ENCODE measurements at regions not wholly inside any gene's neighbourhood (a gene's known extent, or its start where the extent isn't known, plus 50 kb on each side); places are given as distances from the start of the nearest gene placed in this dataset.

- H3K4me3 ChIP-seq: no peak overlapping the region
- Mint-ChIP-seq H3K27me3 (ENCODE audit: insufficient read depth, low read depth, poor library complexity) (peaks cover 5% of the 10 kb centered on the region), H3K4me1 (peaks cover 24% of the 10 kb centered on the region), H3K9me3 (peaks cover 27% of the 10 kb centered on the region), H3K27ac (no peak overlapping the region), H3K4me3 (no peak overlapping the region), H3K36me3 (ENCODE audit: low read depth) (peaks cover 31% of the 10 kb centered on the region)
- H3K79me2 ChIP-seq (replicated peaks; ENCODE audit: insufficient read depth): no peaks in the 10 kb centered on the region
- H4K20me1 ChIP-seq (replicated peaks; ENCODE audit: insufficient read depth): no peaks in the 10 kb centered on the region
- H3K9me2 ChIP-seq (ENCODE audit: insufficient read depth): no peaks in the 10 kb centered on the region
- no peak overlapping the region for H3K4me2 ChIP-seq
- H3F3A ChIP-seq (replicated peaks; ENCODE audit: low read depth): no peaks in the 10 kb centered on the region
- no peaks in the 10 kb centered on the region; the same call in 1 of the 2 replicates for H3K36me3 ChIP-seq (ENCODE audit: insufficient read depth)
- H3K4me1 ChIP-seq (ENCODE audit: insufficient read depth): peaks cover 9% of the 10 kb centered on the region; the same call in 1 of the 2 replicates
- no peak overlapping the region for H3K27ac ChIP-seq (ENCODE audit: low read depth)
- no peaks in the 10 kb centered on the region for H3K27me3 ChIP-seq (ENCODE audit: insufficient read depth)
- DNase-seq (ENCODE audit: low spot score) (no peak), ATAC-seq (no peak)
- TF ChIP-seq EZH2phosphoT487 (IDR thresholded peaks at IDR 0.05; ENCODE audit: unreplicated experiment): no peak
- TF ChIP-seq STAT1 (IDR thresholded peaks at IDR 0.05; ENCODE audit: unreplicated experiment): no peak
- TF ChIP-seq, protein P1, sequence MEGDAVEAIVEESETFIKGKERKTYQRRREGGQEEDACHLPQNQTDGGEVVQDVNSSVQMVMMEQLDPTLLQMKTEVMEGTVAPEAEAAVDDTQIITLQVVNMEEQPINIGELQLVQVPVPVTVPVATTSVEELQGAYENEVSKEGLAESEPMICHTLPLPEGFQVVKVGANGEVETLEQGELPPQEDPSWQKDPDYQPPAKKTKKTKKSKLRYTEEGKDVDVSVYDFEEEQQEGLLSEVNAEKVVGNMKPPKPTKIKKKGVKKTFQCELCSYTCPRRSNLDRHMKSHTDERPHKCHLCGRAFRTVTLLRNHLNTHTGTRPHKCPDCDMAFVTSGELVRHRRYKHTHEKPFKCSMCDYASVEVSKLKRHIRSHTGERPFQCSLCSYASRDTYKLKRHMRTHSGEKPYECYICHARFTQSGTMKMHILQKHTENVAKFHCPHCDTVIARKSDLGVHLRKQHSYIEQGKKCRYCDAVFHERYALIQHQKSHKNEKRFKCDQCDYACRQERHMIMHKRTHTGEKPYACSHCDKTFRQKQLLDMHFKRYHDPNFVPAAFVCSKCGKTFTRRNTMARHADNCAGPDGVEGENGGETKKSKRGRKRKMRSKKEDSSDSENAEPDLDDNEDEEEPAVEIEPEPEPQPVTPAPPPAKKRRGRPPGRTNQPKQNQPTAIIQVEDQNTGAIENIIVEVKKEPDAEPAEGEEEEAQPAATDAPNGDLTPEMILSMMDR (conservative IDR thresholded peaks at IDR 0.05; ENCODE audit: low read depth in 2 of 2): no peak
- TF ChIP-seq, protein P2, sequence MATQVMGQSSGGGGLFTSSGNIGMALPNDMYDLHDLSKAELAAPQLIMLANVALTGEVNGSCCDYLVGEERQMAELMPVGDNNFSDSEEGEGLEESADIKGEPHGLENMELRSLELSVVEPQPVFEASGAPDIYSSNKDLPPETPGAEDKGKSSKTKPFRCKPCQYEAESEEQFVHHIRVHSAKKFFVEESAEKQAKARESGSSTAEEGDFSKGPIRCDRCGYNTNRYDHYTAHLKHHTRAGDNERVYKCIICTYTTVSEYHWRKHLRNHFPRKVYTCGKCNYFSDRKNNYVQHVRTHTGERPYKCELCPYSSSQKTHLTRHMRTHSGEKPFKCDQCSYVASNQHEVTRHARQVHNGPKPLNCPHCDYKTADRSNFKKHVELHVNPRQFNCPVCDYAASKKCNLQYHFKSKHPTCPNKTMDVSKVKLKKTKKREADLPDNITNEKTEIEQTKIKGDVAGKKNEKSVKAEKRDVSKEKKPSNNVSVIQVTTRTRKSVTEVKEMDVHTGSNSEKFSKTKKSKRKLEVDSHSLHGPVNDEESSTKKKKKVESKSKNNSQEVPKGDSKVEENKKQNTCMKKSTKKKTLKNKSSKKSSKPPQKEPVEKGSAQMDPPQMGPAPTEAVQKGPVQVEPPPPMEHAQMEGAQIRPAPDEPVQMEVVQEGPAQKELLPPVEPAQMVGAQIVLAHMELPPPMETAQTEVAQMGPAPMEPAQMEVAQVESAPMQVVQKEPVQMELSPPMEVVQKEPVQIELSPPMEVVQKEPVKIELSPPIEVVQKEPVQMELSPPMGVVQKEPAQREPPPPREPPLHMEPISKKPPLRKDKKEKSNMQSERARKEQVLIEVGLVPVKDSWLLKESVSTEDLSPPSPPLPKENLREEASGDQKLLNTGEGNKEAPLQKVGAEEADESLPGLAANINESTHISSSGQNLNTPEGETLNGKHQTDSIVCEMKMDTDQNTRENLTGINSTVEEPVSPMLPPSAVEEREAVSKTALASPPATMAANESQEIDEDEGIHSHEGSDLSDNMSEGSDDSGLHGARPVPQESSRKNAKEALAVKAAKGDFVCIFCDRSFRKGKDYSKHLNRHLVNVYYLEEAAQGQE (IDR thresholded peaks at IDR 0.05; ENCODE audit: unreplicated experiment): no peak
- TF ChIP-seq CREB1 (CRISPR knock-in tag; IDR thresholded peaks at IDR 0.05; ENCODE audit: low read depth): no peak
- TF ChIP-seq ZNF114 (CRISPR knock-in tag; IDR thresholded peaks at IDR 0.05): no peak
- no peak for TF ChIP-seq POLR2AphosphoS5 (IDR thresholded peaks at IDR 0.05; ENCODE audit: low read depth)
- no peak for TF ChIP-seq ETS1 (IDR thresholded peaks at IDR 0.05)
- no peak for TF ChIP-seq EZH2 (IDR thresholded peaks at IDR 0.05; ENCODE audit: low read depth, unreplicated experiment)
- no peak for TF ChIP-seq ZNF462 (CRISPR knock-in tag; IDR thresholded peaks at IDR 0.05)
- no peak for TF ChIP-seq JUNB (IDR thresholded peaks at IDR 0.05; ENCODE audit: unreplicated experiment)
- TF ChIP-seq ZNF331 (CRISPR knock-in tag; IDR thresholded peaks at IDR 0.05; ENCODE audit: low read depth): no peak
- no peak for TF ChIP-seq NANOG (IDR thresholded peaks at IDR 0.05; ENCODE audit: borderline replicate concordance)
- no peak overlapping the region for H2AFZ ChIP-seq
Observed at GRCh38 chr5:74519679-74520078, 120.8 kb downstream of the ENC1 start.

Measured in GM23338 (cell line).